ENCODE measurements at regions not wholly inside any gene's neighbourhood (a gene's known extent, or its start where the extent isn't known, plus 50 kb on each side); places are given as distances from the start of the nearest gene placed in this dataset.

DNA sequence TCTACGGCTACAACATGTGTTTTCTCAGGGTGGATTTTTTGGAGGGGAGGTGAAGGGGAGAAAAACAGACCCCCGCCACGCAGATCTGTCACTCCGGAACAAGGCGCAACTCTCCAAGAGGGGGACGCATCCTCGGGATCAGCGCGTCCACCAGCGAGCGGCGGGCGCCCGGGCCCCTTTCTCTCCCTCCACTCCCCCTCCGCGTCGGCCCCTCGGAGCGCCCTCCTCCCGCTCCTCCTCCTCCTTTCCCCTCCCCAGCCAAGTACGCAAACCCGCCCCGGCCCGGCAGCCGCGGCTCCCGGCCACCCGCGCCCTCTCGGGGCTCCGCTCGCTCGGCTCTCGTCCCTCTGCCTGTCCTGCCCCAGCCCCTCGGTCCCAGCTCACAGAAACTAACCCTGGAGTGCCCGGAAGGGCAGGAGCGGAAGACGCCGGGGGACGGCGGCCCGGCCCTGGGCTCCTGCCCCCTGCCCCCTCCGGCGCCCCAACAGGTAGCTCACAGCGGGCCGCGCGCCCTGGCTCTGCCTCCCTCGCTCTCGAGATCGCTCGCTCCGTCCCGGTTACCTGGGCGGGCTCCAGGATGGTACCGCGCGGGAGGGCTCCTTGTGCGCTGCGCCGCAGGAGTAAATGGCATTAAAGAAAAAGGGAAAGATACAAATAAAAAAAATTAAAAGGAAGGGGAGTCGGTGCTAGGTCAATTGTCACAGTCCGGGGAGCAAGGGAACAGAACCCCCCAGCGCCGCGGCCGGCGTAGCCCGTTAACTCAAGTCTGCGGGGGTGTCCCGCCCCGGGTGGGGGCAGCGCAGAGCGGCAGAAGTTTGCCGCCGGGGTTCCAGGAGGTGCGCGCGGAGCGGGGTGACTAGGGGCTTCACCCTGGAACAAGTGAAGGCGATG, 131.4 kb upstream of the C11orf58 start:
- peak overlapping the region; percentile 82 for H3K4me2 ChIP-seq (ENCODE audit: unreplicated experiment)
- peak overlapping the region; percentile 70 for H3K4me3 ChIP-seq
- peaks cover 92% of the 10 kb centered on the region for H3K27me3 ChIP-seq (replicated peaks; ENCODE audit: insufficient read depth)
- peak overlapping the region; percentile 67 for H2AFZ ChIP-seq
- TF ChIP-seq EZH2phosphoT487 (IDR thresholded peaks at IDR 0.05; ENCODE audit: insufficient read depth, low read depth), result peak; percentile 66; the same call in 1 of the 2 replicates
- TF ChIP-seq EZH2 (IDR thresholded peaks at IDR 0.05; ENCODE audit: insufficient read depth, poor library complexity, severe bottlenecking), result no peak
- no peaks in the 10 kb centered on the region for H4K20me1 ChIP-seq (ENCODE audit: insufficient read depth)
- in situ Hi-C loops (cut with MboI), result no loop called here
- no peaks in the 10 kb centered on the region for H3K9me2 ChIP-seq (ENCODE audit: insufficient read depth)
- no peak overlapping the region for H3K9ac ChIP-seq
- H3K79me2 ChIP-seq (ENCODE audit: insufficient read depth), result no peaks in the 10 kb centered on the region
- no peak for DNase-seq
- H3K27ac ChIP-seq, result no peak overlapping the region
- H3F3A ChIP-seq (ENCODE audit: insufficient read depth), result no peaks in the 10 kb centered on the region
- H3K9me3 ChIP-seq (ENCODE audit: low read depth), result no peaks in the 10 kb centered on the region
- H3K4me1 ChIP-seq (ENCODE audit: insufficient read depth), result peaks cover 13% of the 10 kb centered on the region
- WGBS, 2 experiments (ENCODE audit: low coverage in 1 of 2, low lambda C conversion rate in 2 of 2, missing lambda C conversion rate in 2 of 2), result 4 to 5% methylated on average over 50 to 79 of the region's 81 CpGs
- H3K36me3 ChIP-seq (ENCODE audit: low read depth), result no peaks in the 10 kb centered on the region

DNA sequence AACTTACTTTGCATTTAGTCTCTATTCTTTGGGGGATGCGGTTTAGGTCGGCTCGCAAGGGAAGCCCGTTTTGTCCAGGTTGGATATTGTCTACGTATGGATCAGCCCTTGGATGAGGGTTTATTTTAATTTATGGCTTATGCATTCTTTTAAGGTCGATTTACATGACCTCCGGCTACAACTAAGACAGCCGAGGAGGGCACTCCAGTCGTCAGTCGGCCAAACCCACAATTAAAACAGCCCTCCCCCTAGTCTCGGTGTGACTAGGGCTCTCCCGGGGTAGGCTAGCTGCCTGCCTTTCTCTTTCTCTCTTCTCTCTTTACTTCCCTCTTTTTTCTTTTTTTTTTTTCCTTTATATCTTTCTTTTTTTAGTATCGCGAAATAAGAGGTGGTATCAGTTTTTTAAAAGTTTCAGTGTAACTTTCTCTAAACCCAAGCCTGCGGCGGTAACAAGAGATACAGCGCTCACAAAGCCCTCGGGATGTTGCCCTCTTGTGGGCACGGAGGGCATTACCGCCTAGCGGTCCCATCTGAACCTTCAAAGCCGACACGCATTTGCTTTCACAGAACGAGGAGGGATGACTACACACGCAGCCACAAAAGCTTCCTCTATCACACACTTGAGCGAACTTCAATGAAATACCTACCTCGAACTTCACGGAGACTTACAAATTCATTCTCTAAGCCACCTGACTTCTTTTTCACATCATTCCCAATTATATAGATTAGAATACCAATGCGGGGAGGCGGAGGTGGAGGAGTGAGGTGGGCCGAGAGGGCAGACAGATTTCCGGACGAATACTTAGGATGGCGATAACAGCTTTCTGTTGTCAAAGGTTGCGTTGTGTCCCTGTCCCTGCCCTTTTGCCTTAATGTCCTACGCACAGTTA, 132.3 kb upstream of the C11orf58 start:
- Histone ChIP-seq H3K36me3 (ENCODE audit: low read depth) (no peaks in the 10 kb centered on the region), H3F3A (ENCODE audit: insufficient read depth) (no peaks in the 10 kb centered on the region), H3K4me3 (peak overlapping the region; percentile 70), H3K4me2 (ENCODE audit: unreplicated experiment) (peak overlapping the region; percentile 82), H3K27me3 (replicated peaks; ENCODE audit: insufficient read depth) (peaks cover 92% of the 10 kb centered on the region), H3K4me1 (ENCODE audit: insufficient read depth) (peaks cover 13% of the 10 kb centered on the region), H2AFZ (peak overlapping the region; percentile 86), H3K9me3 (ENCODE audit: low read depth) (no peaks in the 10 kb centered on the region), H3K27ac (no peak overlapping the region), H4K20me1 (ENCODE audit: insufficient read depth) (no peaks in the 10 kb centered on the region), H3K79me2 (ENCODE audit: insufficient read depth) (no peaks in the 10 kb centered on the region), H3K9ac (no peak overlapping the region), H3K9me2 (ENCODE audit: insufficient read depth) (no peaks in the 10 kb centered on the region)
- peak; percentile 88 for DNase-seq
- WGBS, 2 experiments (ENCODE audit: low coverage in 1 of 2, low lambda C conversion rate in 2 of 2, missing lambda C conversion rate in 2 of 2), result 3 to 4% methylated on average over 36 of the region's 36 CpGs
- in situ Hi-C loops (cut with MboI), result no loop called here
- peak; percentile 49; the same call in 1 of the 2 replicates for TF ChIP-seq EZH2phosphoT487 (IDR thresholded peaks at IDR 0.05; ENCODE audit: insufficient read depth, low read depth)
- TF ChIP-seq EZH2 (IDR thresholded peaks at IDR 0.05; ENCODE audit: insufficient read depth, poor library complexity, severe bottlenecking), result peak; percentile 74

DNA sequence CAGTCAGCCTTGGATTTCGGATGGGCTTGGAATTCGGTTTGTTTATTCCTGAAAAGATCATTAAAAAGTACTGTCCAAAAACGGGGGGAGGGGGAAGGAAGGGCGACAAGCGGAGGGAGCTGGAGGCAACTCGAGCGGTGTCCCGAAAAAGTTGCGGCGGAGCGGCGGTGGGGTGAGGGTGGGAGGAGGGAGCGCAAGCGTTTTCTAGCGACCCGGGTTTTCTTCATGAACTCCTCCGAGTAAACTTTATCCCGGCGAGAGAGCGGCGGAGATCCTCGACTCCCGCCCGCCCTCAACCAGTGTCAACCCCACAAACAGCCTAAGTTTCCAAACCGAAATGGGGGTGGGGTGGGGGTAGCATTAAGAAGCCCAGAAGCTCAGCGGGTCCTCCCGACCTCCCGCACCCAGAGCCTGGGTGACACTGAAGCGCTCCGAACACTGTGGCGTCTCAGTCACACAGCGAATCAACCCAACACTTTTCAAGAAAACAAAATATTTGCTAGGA, 133.0 kb upstream of the C11orf58 start:
- WGBS, 2 experiments (ENCODE audit: low coverage in 1 of 2, low lambda C conversion rate in 2 of 2, missing lambda C conversion rate in 2 of 2), result 4 to 5% methylated on average over 20 to 32 of the region's 32 CpGs
- TF ChIP-seq EZH2phosphoT487 (IDR thresholded peaks at IDR 0.05; ENCODE audit: insufficient read depth, low read depth), result peak; percentile 56
- TF ChIP-seq EZH2 (IDR thresholded peaks at IDR 0.05; ENCODE audit: insufficient read depth, poor library complexity, severe bottlenecking), result peak; percentile 98
- Histone ChIP-seq H3F3A (ENCODE audit: insufficient read depth) (no peaks in the 10 kb centered on the region), H3K9ac (no peak overlapping the region), H3K4me1 (ENCODE audit: insufficient read depth) (peaks cover 13% of the 10 kb centered on the region), H3K79me2 (ENCODE audit: insufficient read depth) (no peaks in the 10 kb centered on the region), H3K9me3 (ENCODE audit: low read depth) (no peaks in the 10 kb centered on the region), H2AFZ (peak overlapping the region; percentile 86), H3K36me3 (ENCODE audit: low read depth) (no peaks in the 10 kb centered on the region), H3K27me3 (replicated peaks; ENCODE audit: insufficient read depth) (peaks cover 92% of the 10 kb centered on the region), H3K27ac (no peak overlapping the region), H4K20me1 (ENCODE audit: insufficient read depth) (no peaks in the 10 kb centered on the region), H3K4me2 (ENCODE audit: unreplicated experiment) (peak overlapping the region; percentile 82), H3K9me2 (ENCODE audit: insufficient read depth) (no peaks in the 10 kb centered on the region), H3K4me3 (peak overlapping the region; percentile 70)
- in situ Hi-C loops (cut with MboI), result no loop called here
- DNase-seq, result peak; percentile 39

DNA sequence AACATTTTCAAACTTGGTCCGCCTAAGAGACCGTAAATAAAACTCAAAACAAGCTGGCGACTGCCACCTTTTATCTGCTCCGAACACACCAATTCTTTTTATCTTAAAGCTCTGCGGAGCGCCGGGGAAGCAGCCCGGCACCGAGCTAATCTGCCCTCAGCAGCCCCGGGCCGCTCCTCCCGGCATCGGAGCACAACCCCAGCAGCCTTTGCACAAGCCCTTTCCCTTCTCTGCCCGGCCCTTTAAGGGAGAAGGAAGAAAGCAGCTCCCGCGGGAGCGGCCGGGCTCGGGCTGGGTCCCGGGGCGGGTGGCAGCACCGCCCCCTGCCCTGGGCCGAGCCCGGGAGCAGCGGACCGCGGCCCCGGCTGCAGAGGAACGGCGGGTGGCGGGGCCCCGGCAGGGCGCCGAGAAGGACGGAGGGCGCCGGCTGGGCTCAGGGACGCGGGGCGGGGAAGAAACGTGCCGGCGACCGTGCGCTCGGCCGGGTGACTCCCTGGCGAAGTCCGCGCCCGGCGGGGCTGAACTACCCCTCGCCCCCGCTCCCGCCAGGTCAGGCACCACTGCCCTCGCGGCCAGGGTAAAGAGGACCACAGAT, 133.6 kb upstream of the C11orf58 start:
- Histone ChIP-seq H3K9ac (no peak overlapping the region), H3K27ac (no peak overlapping the region), H3K4me2 (ENCODE audit: unreplicated experiment) (peak overlapping the region; percentile 82), H3K27me3 (replicated peaks; ENCODE audit: insufficient read depth) (peaks cover 86% of the 10 kb centered on the region), H3F3A (ENCODE audit: insufficient read depth) (no peaks in the 10 kb centered on the region), H3K36me3 (ENCODE audit: low read depth) (no peaks in the 10 kb centered on the region), H4K20me1 (ENCODE audit: insufficient read depth) (no peaks in the 10 kb centered on the region), H3K9me3 (ENCODE audit: low read depth) (no peaks in the 10 kb centered on the region), H3K4me3 (peak overlapping the region; percentile 70), H2AFZ (peak overlapping the region; percentile 86), H3K9me2 (ENCODE audit: insufficient read depth) (no peaks in the 10 kb centered on the region), H3K79me2 (ENCODE audit: insufficient read depth) (no peaks in the 10 kb centered on the region), H3K4me1 (ENCODE audit: insufficient read depth) (peaks cover 13% of the 10 kb centered on the region)
- DNase-seq, result peak; percentile 53
- in situ Hi-C loops (cut with MboI), result no loop called here
- TF ChIP-seq EZH2 (IDR thresholded peaks at IDR 0.05; ENCODE audit: insufficient read depth, poor library complexity, severe bottlenecking) (no peak), EZH2phosphoT487 (IDR thresholded peaks at IDR 0.05; ENCODE audit: insufficient read depth, low read depth) (peak; percentile 91)
- 1% methylated on average over 31 to 56 of the region's 57 CpGs for WGBS, 2 experiments (ENCODE audit: low coverage in 1 of 2, low lambda C conversion rate in 2 of 2, missing lambda C conversion rate in 2 of 2)
